ENCODE measurements at regions not wholly inside any gene's neighbourhood (a gene's known extent, or its start where the extent isn't known, plus 50 kb on each side); places are given as distances from the start of the nearest gene placed in this dataset.

- TF ChIP-seq CTCF (IDR thresholded peaks at IDR 0.05; ENCODE audit: low read depth, low read length, poor library complexity, severe bottlenecking) (no peak), EZH2phosphoT487 (IDR thresholded peaks at IDR 0.05; ENCODE audit: borderline replicate concordance, low read length) (no peak)
Observed at GRCh38 chr4:125956276-125956675, 641.5 kb downstream of the FAT4 start.
